ENCODE measurements at regions not wholly inside any gene's neighbourhood (a gene's known extent, or its start where the extent isn't known, plus 50 kb on each side); places are given as distances from the start of the nearest gene placed in this dataset.
"Not testable (repeated sequence)": the region's sequence is repeated elsewhere in the genome, so short reads cannot be mapped to it uniquely, and the experiment has no call there.

GRCh38 chr12:25803029-25803664, 155.3 kb upstream of the RASSF8 start:
- not testable (repeated sequence) for H3K36me3 Mint-ChIP-seq; H3K9me3 Mint-ChIP-seq (ENCODE audit: low read depth); H3K27ac Mint-ChIP-seq; H3K27me3 Mint-ChIP-seq; H3K4me3 Mint-ChIP-seq; ATAC-seq; DNase-seq
- CTCF ChIA-PET, result interaction anchor here (1.3 kb wide), 1 partner anchor 9 kb away, joined by 3 read pairs; no protein-coding TSS in a partner anchor
- peaks cover 30% of the 10 kb centered on the region for H3K4me1 Mint-ChIP-seq

GRCh38 chr12:25804286-25804685, 154.2 kb upstream of the RASSF8 start:
- ATAC-seq; DNase-seq; H3K27me3 Mint-ChIP-seq; H3K27ac Mint-ChIP-seq; H3K9me3 Mint-ChIP-seq (ENCODE audit: low read depth); H3K4me3 Mint-ChIP-seq; CTCF ChIA-PET; H3K36me3 Mint-ChIP-seq: not testable (repeated sequence)
- H3K4me1 Mint-ChIP-seq, result peaks cover 30% of the 10 kb centered on the region

- peaks cover 2% of the 10 kb centered on the region for H3K27me3 Mint-ChIP-seq
- peaks cover 32% of the 10 kb centered on the region for H3K4me1 Mint-ChIP-seq
- CTCF ChIA-PET, result no interaction called here
- H3K9me3 Mint-ChIP-seq (ENCODE audit: low read depth), result peaks cover 6% of the 10 kb centered on the region
- ATAC-seq (peak; percentile 92), DNase-seq (peak; percentile 70)
- peak overlapping the region; percentile 61 for H3K27ac Mint-ChIP-seq
- no peak overlapping the region for H3K4me3 Mint-ChIP-seq
- H3K36me3 Mint-ChIP-seq, result no peaks in the 10 kb centered on the region
Observed at GRCh38 chr12:25806271-25806670, 152.2 kb upstream of the RASSF8 start.

- peaks cover 6% of the 10 kb centered on the region for H3K9me3 Mint-ChIP-seq (ENCODE audit: low read depth)
- ATAC-seq (no peak), DNase-seq (no peak)
- H3K36me3 Mint-ChIP-seq, result no peaks in the 10 kb centered on the region
- H3K4me3 Mint-ChIP-seq, result no peak overlapping the region
- H3K27ac Mint-ChIP-seq, result no peak overlapping the region
- H3K4me1 Mint-ChIP-seq, result peaks cover 39% of the 10 kb centered on the region
- H3K27me3 Mint-ChIP-seq, result peaks cover 1% of the 10 kb centered on the region
- CTCF ChIA-PET, result no interaction called here
Observed at GRCh38 chr12:25808604-25809003, 149.9 kb upstream of the RASSF8 start.

DNA sequence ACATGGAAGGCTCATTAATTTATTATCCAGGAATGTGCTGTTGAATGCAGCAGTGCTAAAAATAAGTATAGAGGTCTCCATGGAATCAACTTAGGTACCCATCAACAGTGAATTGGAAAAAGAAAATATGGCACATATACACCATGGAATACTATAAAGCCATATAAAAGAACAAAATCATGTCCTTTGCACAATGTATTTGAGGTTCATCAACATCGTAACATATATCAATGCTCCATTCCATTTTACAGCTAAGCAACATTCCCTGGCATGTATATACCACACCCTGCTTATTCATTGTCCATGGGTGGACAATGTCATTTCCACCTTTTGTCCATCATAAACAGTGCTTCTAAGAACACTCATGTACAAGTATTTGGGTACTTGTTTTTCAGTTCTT, 147.8 kb upstream of the RASSF8 start:
- Mint-ChIP-seq H3K9me3 (ENCODE audit: low read depth) (peaks cover 6% of the 10 kb centered on the region), H3K4me3 (no peak overlapping the region), H3K4me1 (peaks cover 33% of the 10 kb centered on the region), H3K27me3 (no peaks in the 10 kb centered on the region), H3K27ac (no peak overlapping the region), H3K36me3 (no peaks in the 10 kb centered on the region)
- CTCF ChIA-PET, result no interaction called here
- ATAC-seq (no peak), DNase-seq (no peak)

- DNase-seq, result peak; percentile 43
- ATAC-seq, result no peak
- Mint-ChIP-seq H3K4me1 (peaks cover 29% of the 10 kb centered on the region), H3K27ac (no peak overlapping the region), H3K36me3 (no peaks in the 10 kb centered on the region), H3K27me3 (peaks cover 3% of the 10 kb centered on the region), H3K4me3 (no peak overlapping the region), H3K9me3 (ENCODE audit: low read depth) (peaks cover 6% of the 10 kb centered on the region)
- CTCF ChIA-PET, result interaction anchor here (1.5 kb wide), 1 partner anchor 9 kb away, joined by 3 read pairs; no protein-coding TSS in a partner anchor
Observed at GRCh38 chr12:25811656-25812126, 146.8 kb upstream of the RASSF8 start.

DNA sequence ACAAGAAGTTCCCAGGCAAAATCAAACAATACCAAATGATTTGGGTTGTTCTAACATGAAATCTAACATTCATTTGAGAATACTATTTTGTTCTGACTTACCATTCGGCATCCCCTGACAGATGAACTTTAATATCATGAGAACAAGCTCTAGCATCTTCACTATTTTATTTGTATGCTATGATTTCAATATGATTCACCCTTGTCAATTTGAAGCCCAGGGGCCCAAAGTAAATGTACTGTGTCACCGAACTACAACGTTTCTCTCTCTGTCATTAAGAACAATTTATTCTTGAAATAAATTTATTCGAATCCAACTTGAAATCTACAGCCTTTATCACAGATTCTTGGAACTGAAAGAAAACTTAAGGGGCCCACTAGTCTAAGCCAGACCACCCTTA, 146.2 kb upstream of the RASSF8 start:
- CTCF ChIA-PET, result interaction anchor here (1.5 kb wide), 1 partner anchor 10 kb away, joined by 3 read pairs; no protein-coding TSS in a partner anchor
- Mint-ChIP-seq H3K27ac (no peak overlapping the region), H3K9me3 (ENCODE audit: low read depth) (peaks cover 6% of the 10 kb centered on the region), H3K4me3 (no peak overlapping the region), H3K36me3 (no peaks in the 10 kb centered on the region), H3K27me3 (peaks cover 3% of the 10 kb centered on the region), H3K4me1 (peaks cover 26% of the 10 kb centered on the region)
- ATAC-seq (no peak), DNase-seq (no peak)

DNA sequence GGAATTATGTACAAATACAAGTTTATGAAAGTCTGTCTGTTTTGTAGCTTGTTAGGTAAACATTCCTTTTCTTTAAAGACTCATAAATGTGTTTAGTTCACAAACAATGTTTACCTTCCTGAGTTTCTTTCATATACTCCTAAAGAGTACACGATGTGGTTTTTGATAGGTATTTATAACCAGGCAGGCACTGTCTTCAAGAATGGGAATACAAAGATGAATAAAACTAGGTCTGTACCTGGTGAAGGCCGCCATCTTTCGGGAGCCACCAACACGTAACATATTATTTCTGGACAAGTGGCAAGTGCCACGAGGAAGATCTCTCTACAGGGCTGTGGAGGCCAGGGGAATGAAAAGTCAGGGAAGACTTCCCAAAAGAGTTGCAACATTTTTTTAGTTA, 144.6 kb upstream of the RASSF8 start:
- H3K36me3 Mint-ChIP-seq, result no peaks in the 10 kb centered on the region
- CTCF ChIA-PET, result no interaction called here

GRCh38 chr12:25816637-25817036, 141.8 kb upstream of the RASSF8 start:
- no peak for ATAC-seq
- Mint-ChIP-seq H3K4me3 (no peak overlapping the region), H3K4me1 (peaks cover 13% of the 10 kb centered on the region), H3K27me3 (peaks cover 7% of the 10 kb centered on the region), H3K27ac (no peak overlapping the region), H3K9me3 (ENCODE audit: low read depth) (no peaks in the 10 kb centered on the region), H3K36me3 (no peaks in the 10 kb centered on the region)
- CTCF ChIA-PET, result no interaction called here
- no peak for DNase-seq

More for the DNA sequence above, 144.6 kb upstream of the RASSF8 start:
- H3K27me3 Mint-ChIP-seq, result peaks cover 3% of the 10 kb centered on the region
- no peak overlapping the region for H3K4me3 Mint-ChIP-seq
- ATAC-seq (no peak), DNase-seq (no peak)
- peaks cover under 1% of the 10 kb centered on the region for H3K9me3 Mint-ChIP-seq (ENCODE audit: low read depth)
- no peak overlapping the region for H3K27ac Mint-ChIP-seq
- peaks cover 22% of the 10 kb centered on the region for H3K4me1 Mint-ChIP-seq

GRCh38 chr12:25817166-25817565, 141.3 kb upstream of the RASSF8 start:
- no peaks in the 10 kb centered on the region for H3K36me3 Mint-ChIP-seq
- no peak overlapping the region for H3K27ac Mint-ChIP-seq
- H3K27me3 Mint-ChIP-seq, result peaks cover 7% of the 10 kb centered on the region
- no peaks in the 10 kb centered on the region for H3K9me3 Mint-ChIP-seq (ENCODE audit: low read depth)
- no peak for DNase-seq
- peaks cover 8% of the 10 kb centered on the region for H3K4me1 Mint-ChIP-seq
- CTCF ChIA-PET, result no interaction called here
- H3K4me3 Mint-ChIP-seq, result no peak overlapping the region
- ATAC-seq, result no peak

GRCh38 chr12:25818596-25819390, 139.7 kb upstream of the RASSF8 start:
- DNase-seq, result no peak
- Mint-ChIP-seq H3K27ac (no peak overlapping the region), H3K4me3 (no peak overlapping the region), H3K9me3 (ENCODE audit: low read depth) (no peaks in the 10 kb centered on the region), H3K27me3 (peaks cover 7% of the 10 kb centered on the region), H3K36me3 (no peaks in the 10 kb centered on the region), H3K4me1 (peaks cover 8% of the 10 kb centered on the region)
- CTCF ChIA-PET, result no interaction called here
- no peak for ATAC-seq

DNA sequence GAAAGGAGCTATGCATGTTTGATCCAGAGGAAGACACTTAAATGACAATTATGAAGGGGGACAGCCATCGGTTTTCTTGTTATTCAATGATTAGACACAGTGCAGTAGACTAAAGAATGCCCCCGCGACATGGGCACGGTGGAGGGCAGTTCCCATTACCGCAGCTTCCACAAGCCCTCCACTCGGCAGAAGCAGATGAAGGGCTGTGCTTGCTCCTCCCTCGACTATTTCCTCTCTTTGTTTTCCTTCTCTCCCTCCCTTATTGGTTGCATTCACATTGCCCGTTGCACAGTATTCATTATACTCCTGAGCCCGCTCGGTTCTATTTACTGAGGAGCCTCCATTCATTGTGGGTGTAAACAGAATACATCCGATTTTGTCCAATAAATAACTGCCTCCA, 138.8 kb upstream of the RASSF8 start:
- Mint-ChIP-seq H3K9me3 (ENCODE audit: low read depth) (no peaks in the 10 kb centered on the region), H3K27ac (no peak overlapping the region), H3K4me1 (peaks cover 8% of the 10 kb centered on the region), H3K27me3 (peaks cover 7% of the 10 kb centered on the region), H3K36me3 (no peaks in the 10 kb centered on the region), H3K4me3 (no peak overlapping the region)
- ATAC-seq (no peak), DNase-seq (no peak)
- CTCF ChIA-PET, result no interaction called here

DNA sequence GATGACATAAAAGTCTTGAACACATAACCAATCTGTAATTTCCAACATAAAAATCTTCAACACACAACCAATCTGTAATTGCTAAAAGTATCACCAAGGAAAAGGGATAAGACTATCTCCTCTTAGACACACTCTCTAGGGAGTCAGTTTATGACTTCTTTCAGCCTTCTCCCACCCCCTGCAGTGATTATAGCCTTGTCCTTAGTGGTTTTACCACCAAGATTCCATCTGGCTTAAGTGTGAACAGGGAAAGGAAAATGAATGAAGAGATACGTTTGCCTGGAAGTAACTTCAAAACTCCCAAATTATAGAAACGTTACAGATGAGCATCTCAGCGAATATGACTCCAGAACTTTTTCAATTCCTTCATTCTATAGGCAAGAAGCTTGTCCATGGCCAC, 136.2 kb upstream of the RASSF8 start:
- Mint-ChIP-seq H3K36me3 (no peaks in the 10 kb centered on the region), H3K27me3 (peaks cover 4% of the 10 kb centered on the region), H3K4me3 (no peak overlapping the region), H3K27ac (no peak overlapping the region), H3K4me1 (peaks cover under 1% of the 10 kb centered on the region), H3K9me3 (ENCODE audit: low read depth) (no peaks in the 10 kb centered on the region)
- CTCF ChIA-PET, result no interaction called here
- no peak for ATAC-seq
- DNase-seq, result no peak

- CTCF ChIA-PET, result no interaction called here
- DNase-seq (no peak), ATAC-seq (no peak)
- Mint-ChIP-seq H3K4me1 (no peaks in the 10 kb centered on the region), H3K9me3 (ENCODE audit: low read depth) (no peaks in the 10 kb centered on the region), H3K4me3 (no peak overlapping the region), H3K27me3 (no peaks in the 10 kb centered on the region), H3K36me3 (no peaks in the 10 kb centered on the region), H3K27ac (no peak overlapping the region)
Observed at GRCh38 chr12:25824734-25825133, 133.7 kb upstream of the RASSF8 start.

Measured in activated CD8-positive, alpha-beta memory T cell treated with anti-CD3 and anti-CD28 coated beads, Interleukin-2, amount 10 ng/mL, durations not matched to agents 7 days and 5 days (primary cell).